ENCODE measurements at regions not wholly inside any gene's neighbourhood (a gene's known extent, or its start where the extent isn't known, plus 50 kb on each side); places are given as distances from the start of the nearest gene placed in this dataset.

DNA sequence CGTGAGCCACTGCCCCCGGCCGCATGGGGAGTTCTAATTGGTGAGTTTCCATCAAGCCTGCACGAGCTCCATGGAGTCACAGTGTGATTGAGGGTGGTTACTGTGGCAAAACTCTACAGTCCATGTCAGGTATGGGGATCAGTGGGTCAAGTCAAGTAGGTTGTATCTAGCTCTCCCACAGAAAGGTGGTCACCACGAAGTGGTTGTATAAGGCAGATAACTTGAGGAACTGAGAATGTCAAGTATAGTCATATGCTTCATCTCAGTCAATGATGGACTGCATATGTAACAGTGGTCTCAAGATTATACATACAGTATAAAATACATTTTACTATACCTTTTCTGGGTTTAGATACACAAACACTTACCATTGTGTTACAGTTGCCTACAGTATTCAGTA is 348.6 kb upstream of the ZP4 start:
- Histone ChIP-seq H3K9ac (ENCODE audit: insufficient read length) (no peak overlapping the region), H3K9me3 (ENCODE audit: low read depth, low read length) (no peaks in the 10 kb centered on the region), H3K36me3 (ENCODE audit: insufficient read depth, low read length) (no peaks in the 10 kb centered on the region), H3K4me3 (no peak overlapping the region), H3K27ac (no peak overlapping the region)
- DNase-seq (ENCODE audit: low read depth, low spot score) = no peak
- TF ChIP-seq EZH2 (IDR thresholded peaks at IDR 0.05) (no peak), POLR2AphosphoS5 (IDR thresholded peaks at IDR 0.05; ENCODE audit: borderline replicate concordance, low read depth, low read length) (no peak), FOXP2 (optimal IDR thresholded peaks at IDR 0.05; ENCODE audit: control extremely low read depth, extremely low read length, insufficient read depth) (no peak)

DNA sequence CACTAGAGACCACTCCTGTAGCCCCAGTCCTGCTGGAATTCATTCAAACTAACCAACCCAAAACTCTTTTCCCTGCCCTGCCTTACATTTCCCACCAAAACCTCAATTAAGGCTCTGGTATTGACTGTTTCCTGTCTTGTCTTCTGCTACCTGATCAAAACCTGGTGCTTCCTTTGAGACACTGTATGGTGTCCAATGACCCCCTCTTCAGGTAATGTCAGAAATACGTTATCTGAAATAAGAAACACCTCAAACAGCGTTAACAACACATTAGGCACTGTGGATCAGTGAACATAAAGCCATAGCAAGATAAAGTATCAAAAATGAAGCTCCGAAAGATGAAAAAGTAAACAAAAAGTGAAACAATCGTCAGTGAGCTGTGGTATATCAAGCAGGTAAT is 343.2 kb upstream of the ZP4 start:
- no peak for DNase-seq (ENCODE audit: low read depth, low spot score)
- Histone ChIP-seq H3K36me3 (ENCODE audit: insufficient read depth, low read length) (no peaks in the 10 kb centered on the region), H3K9ac (ENCODE audit: insufficient read length) (no peak overlapping the region), H3K27ac (no peak overlapping the region), H3K4me3 (no peak overlapping the region), H3K9me3 (ENCODE audit: low read depth, low read length) (no peaks in the 10 kb centered on the region)
- TF ChIP-seq EZH2 (IDR thresholded peaks at IDR 0.05) (no peak), POLR2AphosphoS5 (IDR thresholded peaks at IDR 0.05; ENCODE audit: borderline replicate concordance, low read depth, low read length) (no peak), FOXP2 (optimal IDR thresholded peaks at IDR 0.05; ENCODE audit: control extremely low read depth, extremely low read length, insufficient read depth) (no peak)

DNA sequence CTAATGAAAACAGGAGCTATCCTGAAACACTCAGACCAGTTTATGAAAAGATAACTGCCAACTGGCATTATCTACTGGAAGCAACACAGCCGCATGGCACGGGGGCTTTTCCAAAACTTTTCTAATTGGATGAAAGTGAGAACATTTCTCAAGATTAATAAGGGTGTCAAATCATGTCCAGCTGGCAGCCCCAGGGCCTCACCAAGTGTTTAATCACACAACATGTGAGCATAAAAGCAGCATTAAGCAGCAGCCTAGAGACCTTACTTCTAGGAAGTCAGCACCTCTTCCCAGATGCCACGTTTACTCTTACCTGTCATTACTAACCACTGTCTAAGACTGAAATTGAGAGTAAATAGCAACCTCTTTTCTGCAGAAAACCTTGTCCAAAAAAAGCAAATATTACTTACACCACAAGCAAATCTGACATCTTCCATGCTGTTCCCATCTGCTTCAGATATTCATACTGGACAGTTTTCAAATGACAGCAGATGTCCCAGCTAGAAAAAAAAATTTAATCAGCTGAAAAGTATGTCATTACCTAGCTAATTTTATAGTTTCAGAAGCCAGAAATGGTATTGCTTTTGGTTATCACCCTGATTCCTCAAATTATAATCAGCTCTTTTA is 341.5 kb upstream of the ZP4 start:
- TF ChIP-seq EZH2 (IDR thresholded peaks at IDR 0.05) (no peak), POLR2AphosphoS5 (IDR thresholded peaks at IDR 0.05; ENCODE audit: borderline replicate concordance, low read depth, low read length) (no peak), FOXP2 (optimal IDR thresholded peaks at IDR 0.05; ENCODE audit: control extremely low read depth, extremely low read length, insufficient read depth) (no peak)
- Histone ChIP-seq H3K9ac (ENCODE audit: insufficient read length) (no peak overlapping the region), H3K36me3 (ENCODE audit: insufficient read depth, low read length) (no peaks in the 10 kb centered on the region), H3K27ac (no peak overlapping the region), H3K9me3 (ENCODE audit: low read depth, low read length) (no peaks in the 10 kb centered on the region), H3K4me3 (no peak overlapping the region)
- DNase-seq (ENCODE audit: low read depth, low spot score) = no peak

- H3K9me3 ChIP-seq (ENCODE audit: low read depth, low read length) = no peaks in the 10 kb centered on the region
- H3K27ac ChIP-seq = no peak overlapping the region
- no peak for DNase-seq (ENCODE audit: low read depth, low spot score)
- no peak overlapping the region for H3K4me3 ChIP-seq
- H3K36me3 ChIP-seq (ENCODE audit: insufficient read depth, low read length) = no peaks in the 10 kb centered on the region
- H3K9ac ChIP-seq (ENCODE audit: insufficient read length) = no peak overlapping the region
- TF ChIP-seq POLR2AphosphoS5 (IDR thresholded peaks at IDR 0.05; ENCODE audit: borderline replicate concordance, low read depth, low read length) (no peak), FOXP2 (optimal IDR thresholded peaks at IDR 0.05; ENCODE audit: control extremely low read depth, extremely low read length, insufficient read depth) (no peak), EZH2 (IDR thresholded peaks at IDR 0.05) (no peak)
Observed at GRCh38 chr1:238226810-238227209, 336.1 kb upstream of the ZP4 start.

DNA sequence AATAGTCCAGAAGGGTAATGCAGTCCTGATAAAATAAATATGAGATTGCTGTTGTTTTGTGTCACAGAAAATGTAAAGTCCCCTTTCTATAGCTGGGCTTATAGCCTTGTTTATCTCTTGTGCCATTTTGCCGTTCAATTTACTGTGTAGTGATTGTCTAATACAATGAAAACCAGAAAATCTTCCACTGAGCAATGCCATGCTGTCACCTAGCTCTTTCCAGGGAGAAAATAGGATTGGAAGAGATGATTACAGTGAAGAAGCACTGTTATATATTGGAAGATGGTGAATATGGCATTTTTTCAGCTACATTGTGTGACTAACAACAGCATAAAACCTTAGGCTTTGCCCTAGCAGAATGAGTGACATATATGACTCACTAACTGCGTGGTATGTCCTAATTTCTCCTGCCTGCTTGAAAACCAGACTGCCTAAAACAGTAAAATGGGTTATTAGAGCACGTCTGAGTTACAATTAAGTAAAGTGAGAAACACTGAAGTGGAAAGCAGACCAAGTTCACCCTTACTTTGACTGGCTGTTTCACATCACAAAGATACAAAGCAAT is 332.4 kb upstream of the ZP4 start:
- TF ChIP-seq POLR2AphosphoS5 (IDR thresholded peaks at IDR 0.05; ENCODE audit: borderline replicate concordance, low read depth, low read length) (no peak), FOXP2 (optimal IDR thresholded peaks at IDR 0.05; ENCODE audit: control extremely low read depth, extremely low read length, insufficient read depth) (no peak), EZH2 (IDR thresholded peaks at IDR 0.05) (no peak)
- H3K36me3 ChIP-seq (ENCODE audit: insufficient read depth, low read length) = no peaks in the 10 kb centered on the region
- no peak overlapping the region for H3K27ac ChIP-seq
- DNase-seq (ENCODE audit: low read depth, low spot score) = no peak
- no peak overlapping the region for H3K9ac ChIP-seq (ENCODE audit: insufficient read length)
- H3K4me3 ChIP-seq = no peak overlapping the region
- H3K9me3 ChIP-seq (ENCODE audit: low read depth, low read length) = no peaks in the 10 kb centered on the region

DNA sequence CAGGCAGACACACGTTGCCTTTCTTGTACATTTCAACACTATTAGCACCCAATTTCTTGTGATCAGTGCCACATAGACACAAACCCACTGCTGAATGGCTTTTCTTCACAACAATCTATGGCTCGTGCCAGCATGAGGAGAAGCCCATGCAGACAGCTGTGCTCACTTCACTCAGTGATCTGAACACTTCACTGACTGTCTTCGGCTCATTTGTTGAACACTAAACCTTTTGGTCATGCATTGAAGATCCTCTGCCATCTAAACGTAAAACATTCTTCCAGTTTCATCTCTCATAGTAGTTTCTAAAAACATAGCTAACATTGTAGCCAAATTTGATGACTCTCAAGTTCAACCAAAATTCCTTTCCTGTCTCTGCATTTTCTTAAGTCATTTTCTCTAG is 331.0 kb upstream of the ZP4 start:
- H3K9ac ChIP-seq (ENCODE audit: insufficient read length) = no peak overlapping the region
- no peak for TF ChIP-seq FOXP2 (optimal IDR thresholded peaks at IDR 0.05; ENCODE audit: control extremely low read depth, extremely low read length, insufficient read depth)
- no peak for TF ChIP-seq POLR2AphosphoS5 (IDR thresholded peaks at IDR 0.05; ENCODE audit: borderline replicate concordance, low read depth, low read length)
- TF ChIP-seq EZH2 (IDR thresholded peaks at IDR 0.05) = no peak
- DNase-seq (ENCODE audit: low read depth, low spot score) = no peak
- H3K27ac ChIP-seq = no peak overlapping the region
- H3K4me3 ChIP-seq = no peak overlapping the region
- no peaks in the 10 kb centered on the region for H3K9me3 ChIP-seq (ENCODE audit: low read depth, low read length)
- no peaks in the 10 kb centered on the region for H3K36me3 ChIP-seq (ENCODE audit: insufficient read depth, low read length)

DNA sequence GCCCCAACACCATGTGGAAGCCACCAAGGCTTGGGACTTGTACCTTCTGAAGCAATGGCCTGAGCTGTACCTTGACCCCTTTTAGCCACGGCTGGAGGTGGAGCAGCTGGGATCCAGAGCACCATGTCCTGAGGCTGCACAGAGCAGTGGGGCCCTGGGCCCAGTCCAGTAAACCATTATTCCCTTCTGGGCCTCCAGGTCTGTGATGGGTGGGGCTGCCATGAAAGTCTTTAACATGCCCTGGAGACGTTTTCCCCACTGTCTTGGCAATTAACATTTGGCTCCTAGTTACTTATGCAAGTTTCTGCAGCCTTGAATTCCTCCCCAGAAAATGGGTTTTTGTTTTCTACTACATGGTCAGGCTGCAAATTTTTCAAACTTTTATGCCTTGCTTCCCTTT is 323.7 kb upstream of the ZP4 start:
- H3K27ac ChIP-seq = no peak overlapping the region
- no peak overlapping the region for H3K4me3 ChIP-seq
- DNase-seq (ENCODE audit: low read depth, low spot score) = no peak
- H3K36me3 ChIP-seq (ENCODE audit: insufficient read depth, low read length) = no peaks in the 10 kb centered on the region
- no peaks in the 10 kb centered on the region for H3K9me3 ChIP-seq (ENCODE audit: low read depth, low read length)
- TF ChIP-seq FOXP2 (optimal IDR thresholded peaks at IDR 0.05; ENCODE audit: control extremely low read depth, extremely low read length, insufficient read depth) (no peak), EZH2 (IDR thresholded peaks at IDR 0.05) (no peak), POLR2AphosphoS5 (IDR thresholded peaks at IDR 0.05; ENCODE audit: borderline replicate concordance, low read depth, low read length) (no peak)
- H3K9ac ChIP-seq (ENCODE audit: insufficient read length) = no peak overlapping the region

DNA sequence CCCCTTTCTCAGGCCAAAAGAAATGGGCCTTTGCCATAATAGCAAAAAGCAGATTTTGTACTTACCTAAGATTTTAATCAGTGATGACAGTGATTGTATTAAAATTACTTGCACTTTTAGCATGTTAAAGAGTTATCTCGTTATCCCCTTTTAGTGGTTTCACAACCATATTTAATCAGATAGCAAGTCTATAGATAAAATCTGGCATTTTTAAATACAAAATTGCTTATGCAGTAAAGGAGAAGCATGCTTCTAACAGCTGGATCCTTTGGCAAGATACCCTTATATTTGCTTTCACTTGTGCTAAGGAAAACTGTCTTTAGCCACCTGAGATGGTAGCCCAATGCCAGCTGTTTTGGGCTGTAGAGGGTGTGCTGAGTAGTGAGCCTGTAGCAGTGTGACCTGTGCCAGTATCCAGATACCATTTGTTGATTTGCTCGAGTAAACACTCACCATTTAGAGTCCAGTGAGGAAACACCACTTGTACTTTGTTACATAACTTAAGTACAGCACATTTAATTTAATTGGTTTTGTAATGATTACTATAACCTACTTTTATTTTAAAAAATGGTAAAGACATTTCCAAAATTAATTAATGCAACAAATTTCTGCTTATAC is 314.4 kb upstream of the ZP4 start:
- TF ChIP-seq POLR2AphosphoS5 (IDR thresholded peaks at IDR 0.05; ENCODE audit: borderline replicate concordance, low read depth, low read length) (no peak), FOXP2 (optimal IDR thresholded peaks at IDR 0.05; ENCODE audit: control extremely low read depth, extremely low read length, insufficient read depth) (no peak), EZH2 (IDR thresholded peaks at IDR 0.05) (no peak)

More for the DNA sequence above, 314.4 kb upstream of the ZP4 start:
- Histone ChIP-seq H3K9ac (ENCODE audit: insufficient read length) (no peak overlapping the region), H3K4me3 (no peak overlapping the region), H3K27ac (no peak overlapping the region), H3K36me3 (ENCODE audit: insufficient read depth, low read length) (no peaks in the 10 kb centered on the region), H3K9me3 (ENCODE audit: low read depth, low read length) (no peaks in the 10 kb centered on the region)
- no peak for DNase-seq (ENCODE audit: low read depth, low spot score)

Data from SK-N-MC (cell line).